ENCODE measurements at regions not wholly inside any gene's neighbourhood (a gene's known extent, or its start where the extent isn't known, plus 50 kb on each side); places are given as distances from the start of the nearest gene placed in this dataset.
"Not testable (repeated sequence)": the region's sequence is repeated elsewhere in the genome, so short reads cannot be mapped to it uniquely, and the experiment has no call there.

DNA sequence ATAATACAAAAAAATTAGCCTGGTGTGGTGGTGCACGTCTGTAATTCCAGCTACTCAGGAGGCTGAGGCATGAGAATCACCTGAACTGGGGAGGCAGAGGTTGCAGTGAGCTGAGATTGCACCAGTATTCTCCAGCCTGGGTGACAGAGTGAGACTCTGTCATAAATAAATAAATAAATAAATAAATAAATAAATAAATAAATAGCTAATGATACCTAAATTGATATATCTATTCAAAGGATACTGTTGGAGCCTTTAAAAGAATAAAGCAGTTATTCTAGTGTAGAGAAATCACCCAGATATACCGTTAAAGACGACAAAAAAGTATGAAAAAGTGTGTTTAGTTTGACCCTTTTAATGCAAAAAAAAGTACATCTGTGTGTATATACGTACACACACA lies 155.6 kb downstream of the TXNL1 start:
- TF ChIP-seq, protein P1, sequence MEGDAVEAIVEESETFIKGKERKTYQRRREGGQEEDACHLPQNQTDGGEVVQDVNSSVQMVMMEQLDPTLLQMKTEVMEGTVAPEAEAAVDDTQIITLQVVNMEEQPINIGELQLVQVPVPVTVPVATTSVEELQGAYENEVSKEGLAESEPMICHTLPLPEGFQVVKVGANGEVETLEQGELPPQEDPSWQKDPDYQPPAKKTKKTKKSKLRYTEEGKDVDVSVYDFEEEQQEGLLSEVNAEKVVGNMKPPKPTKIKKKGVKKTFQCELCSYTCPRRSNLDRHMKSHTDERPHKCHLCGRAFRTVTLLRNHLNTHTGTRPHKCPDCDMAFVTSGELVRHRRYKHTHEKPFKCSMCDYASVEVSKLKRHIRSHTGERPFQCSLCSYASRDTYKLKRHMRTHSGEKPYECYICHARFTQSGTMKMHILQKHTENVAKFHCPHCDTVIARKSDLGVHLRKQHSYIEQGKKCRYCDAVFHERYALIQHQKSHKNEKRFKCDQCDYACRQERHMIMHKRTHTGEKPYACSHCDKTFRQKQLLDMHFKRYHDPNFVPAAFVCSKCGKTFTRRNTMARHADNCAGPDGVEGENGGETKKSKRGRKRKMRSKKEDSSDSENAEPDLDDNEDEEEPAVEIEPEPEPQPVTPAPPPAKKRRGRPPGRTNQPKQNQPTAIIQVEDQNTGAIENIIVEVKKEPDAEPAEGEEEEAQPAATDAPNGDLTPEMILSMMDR (conservative IDR thresholded peaks at IDR 0.05 in 1 of 2, IDR thresholded peaks at IDR 0.05 in 1 of 2; ENCODE audit: low read depth in 1 of 2, low read length in 2 of 2) = not testable (repeated sequence)
- TF ChIP-seq EZH2 (IDR thresholded peaks at IDR 0.05; ENCODE audit: low read length, missing control alignments) = not testable (repeated sequence)

Data from fibroblast of lung (primary cell).